ENCODE measurements at regions not wholly inside any gene's neighbourhood (a gene's known extent, or its start where the extent isn't known, plus 50 kb on each side); places are given as distances from the start of the nearest gene placed in this dataset.

DNA sequence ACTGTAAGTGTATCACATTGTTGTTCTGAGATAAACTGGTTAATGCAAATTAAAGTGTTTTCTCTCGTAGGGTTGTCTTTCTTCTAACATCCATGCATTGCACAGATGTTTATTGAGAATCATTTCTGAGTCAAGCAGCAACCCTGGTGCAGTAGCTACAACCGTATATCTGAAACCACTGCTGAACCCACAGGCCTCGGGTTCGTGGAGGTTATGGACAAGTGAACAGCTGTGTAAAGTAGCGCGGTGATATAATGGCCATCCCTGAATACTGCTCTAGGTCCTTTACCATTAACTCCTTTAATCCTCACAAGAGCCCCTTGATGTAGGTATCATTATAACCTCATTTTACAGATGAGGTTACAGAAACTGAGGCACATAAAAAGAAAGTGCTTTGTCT, 486.1 kb upstream of the TMEM132C start:
- TF ChIP-seq, protein P1, sequence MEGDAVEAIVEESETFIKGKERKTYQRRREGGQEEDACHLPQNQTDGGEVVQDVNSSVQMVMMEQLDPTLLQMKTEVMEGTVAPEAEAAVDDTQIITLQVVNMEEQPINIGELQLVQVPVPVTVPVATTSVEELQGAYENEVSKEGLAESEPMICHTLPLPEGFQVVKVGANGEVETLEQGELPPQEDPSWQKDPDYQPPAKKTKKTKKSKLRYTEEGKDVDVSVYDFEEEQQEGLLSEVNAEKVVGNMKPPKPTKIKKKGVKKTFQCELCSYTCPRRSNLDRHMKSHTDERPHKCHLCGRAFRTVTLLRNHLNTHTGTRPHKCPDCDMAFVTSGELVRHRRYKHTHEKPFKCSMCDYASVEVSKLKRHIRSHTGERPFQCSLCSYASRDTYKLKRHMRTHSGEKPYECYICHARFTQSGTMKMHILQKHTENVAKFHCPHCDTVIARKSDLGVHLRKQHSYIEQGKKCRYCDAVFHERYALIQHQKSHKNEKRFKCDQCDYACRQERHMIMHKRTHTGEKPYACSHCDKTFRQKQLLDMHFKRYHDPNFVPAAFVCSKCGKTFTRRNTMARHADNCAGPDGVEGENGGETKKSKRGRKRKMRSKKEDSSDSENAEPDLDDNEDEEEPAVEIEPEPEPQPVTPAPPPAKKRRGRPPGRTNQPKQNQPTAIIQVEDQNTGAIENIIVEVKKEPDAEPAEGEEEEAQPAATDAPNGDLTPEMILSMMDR (IDR thresholded peaks at IDR 0.05) = no peak
- no peak for TF ChIP-seq ZFX (IDR thresholded peaks at IDR 0.05; ENCODE audit: borderline replicate concordance)
